ENCODE measurements at regions not wholly inside any gene's neighbourhood (a gene's known extent, or its start where the extent isn't known, plus 50 kb on each side); places are given as distances from the start of the nearest gene placed in this dataset.

- no peak for TF ChIP-seq YY1 (IDR thresholded peaks at IDR 0.05; ENCODE audit: low read depth)
- TF ChIP-seq MAX (IDR thresholded peaks at IDR 0.05): no peak
- TF ChIP-seq TEAD4 (IDR thresholded peaks at IDR 0.05): no peak
- no peak for TF ChIP-seq RAD21 (IDR thresholded peaks at IDR 0.05; ENCODE audit: low read depth)
- no peak for TF ChIP-seq USF1 (IDR thresholded peaks at IDR 0.05)
- TF ChIP-seq EGR1 (IDR thresholded peaks at IDR 0.05): no peak
- no peak for TF ChIP-seq TAF1 (IDR thresholded peaks at IDR 0.05; ENCODE audit: low read depth)
- no peak for TF ChIP-seq CEBPB (IDR thresholded peaks at IDR 0.05)
- no peak for TF ChIP-seq ZBTB7A (IDR thresholded peaks at IDR 0.05; ENCODE audit: low read depth)
- no peak for TF ChIP-seq CREB1 (IDR thresholded peaks at IDR 0.05; ENCODE audit: low read depth)
- TF ChIP-seq NFIC (IDR thresholded peaks at IDR 0.05): no peak
- no peak for TF ChIP-seq EP300 (IDR thresholded peaks at IDR 0.05; ENCODE audit: borderline replicate concordance)
- no peak for TF ChIP-seq FOXM1 (IDR thresholded peaks at IDR 0.05; ENCODE audit: borderline replicate concordance, low read depth)
- TF ChIP-seq TCF12 (IDR thresholded peaks at IDR 0.05; ENCODE audit: low read depth): no peak
- no peak for TF ChIP-seq REST (IDR thresholded peaks at IDR 0.05; ENCODE audit: low read depth)
These were observed 138.6 kb upstream of the NFIB start for GRCh38 chr9:14452539-14452938.

- no peak for TF ChIP-seq TEAD4 (IDR thresholded peaks at IDR 0.05)
- no peak for TF ChIP-seq USF1 (IDR thresholded peaks at IDR 0.05)
- TF ChIP-seq MAX (IDR thresholded peaks at IDR 0.05): no peak
- TF ChIP-seq RAD21 (IDR thresholded peaks at IDR 0.05; ENCODE audit: low read depth): no peak
- no peak for TF ChIP-seq FOXM1 (IDR thresholded peaks at IDR 0.05; ENCODE audit: borderline replicate concordance, low read depth)
- TF ChIP-seq TCF12 (IDR thresholded peaks at IDR 0.05; ENCODE audit: low read depth): no peak
- no peak for TF ChIP-seq TAF1 (IDR thresholded peaks at IDR 0.05; ENCODE audit: low read depth)
- no peak for TF ChIP-seq CEBPB (IDR thresholded peaks at IDR 0.05)
- no peak for TF ChIP-seq EGR1 (IDR thresholded peaks at IDR 0.05)
- TF ChIP-seq NFIC (IDR thresholded peaks at IDR 0.05): no peak
- no peak for TF ChIP-seq ZBTB7A (IDR thresholded peaks at IDR 0.05; ENCODE audit: low read depth)
- no peak for TF ChIP-seq CREB1 (IDR thresholded peaks at IDR 0.05; ENCODE audit: low read depth)
- no peak for TF ChIP-seq REST (IDR thresholded peaks at IDR 0.05; ENCODE audit: low read depth)
- no peak for TF ChIP-seq EP300 (IDR thresholded peaks at IDR 0.05; ENCODE audit: borderline replicate concordance)
- no peak for TF ChIP-seq YY1 (IDR thresholded peaks at IDR 0.05; ENCODE audit: low read depth)
These were observed 138.0 kb upstream of the NFIB start for GRCh38 chr9:14451949-14452348.

GRCh38 chr9:14447103-14447502, 133.2 kb upstream of the NFIB start:
- TF ChIP-seq RAD21 (IDR thresholded peaks at IDR 0.05; ENCODE audit: low read depth) (no peak), MAX (IDR thresholded peaks at IDR 0.05) (no peak), YY1 (IDR thresholded peaks at IDR 0.05; ENCODE audit: low read depth) (no peak), TAF1 (IDR thresholded peaks at IDR 0.05; ENCODE audit: low read depth) (no peak)

GRCh38 chr9:14445946-14446345, 132.0 kb upstream of the NFIB start:
- TF ChIP-seq EP300 (IDR thresholded peaks at IDR 0.05; ENCODE audit: borderline replicate concordance): no peak
- TF ChIP-seq TEAD4 (IDR thresholded peaks at IDR 0.05): no peak

- no peak for TF ChIP-seq EGR1 (IDR thresholded peaks at IDR 0.05)
These were observed 129.0 kb upstream of the NFIB start for GRCh38 chr9:14442956-14443355.

GRCh38 chr9:14441976-14442651, 128.2 kb upstream of the NFIB start:
- TF ChIP-seq TCF12 (IDR thresholded peaks at IDR 0.05; ENCODE audit: low read depth): no peak
- no peak for TF ChIP-seq YY1 (IDR thresholded peaks at IDR 0.05; ENCODE audit: low read depth)
- no peak for TF ChIP-seq ZBTB7A (IDR thresholded peaks at IDR 0.05; ENCODE audit: low read depth)
- TF ChIP-seq TEAD4 (IDR thresholded peaks at IDR 0.05): no peak
- no peak for TF ChIP-seq MAX (IDR thresholded peaks at IDR 0.05)
- no peak for TF ChIP-seq CREB1 (IDR thresholded peaks at IDR 0.05; ENCODE audit: low read depth)
- no peak for TF ChIP-seq FOXM1 (IDR thresholded peaks at IDR 0.05; ENCODE audit: borderline replicate concordance, low read depth)
- no peak for TF ChIP-seq USF1 (IDR thresholded peaks at IDR 0.05)
- no peak for TF ChIP-seq EP300 (IDR thresholded peaks at IDR 0.05; ENCODE audit: borderline replicate concordance)
- TF ChIP-seq NFIC (IDR thresholded peaks at IDR 0.05): no peak
- no peak for TF ChIP-seq EGR1 (IDR thresholded peaks at IDR 0.05)
- no peak for TF ChIP-seq CEBPB (IDR thresholded peaks at IDR 0.05)
- TF ChIP-seq TAF1 (IDR thresholded peaks at IDR 0.05; ENCODE audit: low read depth): no peak
- TF ChIP-seq REST (IDR thresholded peaks at IDR 0.05; ENCODE audit: low read depth): no peak
- no peak for TF ChIP-seq RAD21 (IDR thresholded peaks at IDR 0.05; ENCODE audit: low read depth)
